Suprapubic skin (tissue), 4 donors: ENCODE measurements at regions not wholly inside any gene's neighbourhood (a gene's known extent, or its start where the extent isn't known, plus 50 kb on each side); places are given as distances from the start of the nearest gene placed in this dataset.

ENCODE experiments used
- DNase-seq, 2 donors: peaks; one replicate each; pipeline ENCODE4 v3.0.0-alpha.2; 2019; ENCODE audit warnings: low spot score in 2 of 2
- H3K27ac ChIP-seq: fragments of 200-600 bp; sonication (generic); one replicate; pipeline ENCODE4 v1.5.1; 2019
- H3K27me3 ChIP-seq: fragments of 200-600 bp; sonication (generic); one replicate; pipeline ENCODE4 v1.5.1; 2019
- H3K36me3 ChIP-seq: fragments of 200-600 bp; sonication (generic); one replicate; pipeline ENCODE4 v1.5.1; 2019
- H3K4me1 ChIP-seq: fragments of 200-600 bp; sonication (generic); one replicate; pipeline ENCODE4 v1.5.1; 2019
- H3K4me3 ChIP-seq: fragments of 200-600 bp; sonication (generic); one replicate; pipeline ENCODE4 v1.5.1; 2019; ENCODE audit warnings: mild to moderate bottlenecking
- H3K9me3 ChIP-seq: fragments of 200-600 bp; sonication (generic); one replicate; pipeline ENCODE4 v1.5.1; 2019
- CTCF ChIP-seq, 2 donors: fragments of 200-600 bp in 1 of 2; fragments of 450-650 bp in 1 of 2; sonication (generic) in 1 of 2; IDR thresholded peaks; one replicate each; pipeline ENCODE4 v1.5.1; 2016 to 2019; ENCODE audit warnings: antibody characterized with exemption in 2 of 2, mild to moderate bottlenecking in 1 of 2, moderate library complexity in 1 of 2
- EP300 ChIP-seq: sonication (generic); formaldehyde crosslinking; IDR thresholded peaks from one replicate; pipeline ENCODE4 v1.6.1; 2017; ENCODE audit warnings: antibody characterized with exemption
- POLR2A ChIP-seq, 2 donors: fragments of 450-650 bp; IDR thresholded peaks; one replicate each; pipeline ENCODE4 v1.6.1; 2017; ENCODE audit warnings: antibody characterized with exemption in 2 of 2, mild to moderate bottlenecking in 2 of 2, moderate library complexity in 2 of 2
- POLR2AphosphoS5 ChIP-seq, 3 donors: sonication (generic); formaldehyde crosslinking; IDR thresholded peaks; one replicate each; pipeline ENCODE4 v1.6.1; 2017; ENCODE audit warnings: antibody characterized with exemption in 3 of 3
- WGBS: methylation state at CpG from one replicate; pipeline ENCODE4 v1.1.5; 2018; 5-methylcytosine and 5-hydroxymethylcytosine counted together

- H3K4me3 ChIP-seq, result no peak overlapping the region
- WGBS, result 81% methylated on average over 2 of the region's 2 CpGs
- TF ChIP-seq EP300 (no peak), POLR2AphosphoS5 (IDR thresholded peaks at IDR 0.05) (no peak)
- H3K9me3 ChIP-seq, result no peaks in the 10 kb centered on the region
- no peak for DNase-seq
- H3K27me3 ChIP-seq, result no peaks in the 10 kb centered on the region
- H3K4me1 ChIP-seq, result no peaks in the 10 kb centered on the region
- no peaks in the 10 kb centered on the region for H3K36me3 ChIP-seq
- no peak overlapping the region for H3K27ac ChIP-seq
These were observed 393.0 kb downstream of the TMEM167A start for GRCh38 chr5:82684165-82684564.

- Histone ChIP-seq H3K36me3 (no peaks in the 10 kb centered on the region), H3K27me3 (no peaks in the 10 kb centered on the region), H3K4me3 (no peak overlapping the region), H3K27ac (no peak overlapping the region), H3K9me3 (no peaks in the 10 kb centered on the region), H3K4me1 (no peaks in the 10 kb centered on the region)
- 49% methylated on average over 4 of the region's 4 CpGs for WGBS
- TF ChIP-seq EP300, result no peak
- TF ChIP-seq CTCF (IDR thresholded peaks at IDR 0.05), result no peak
- no peak for DNase-seq
These were observed 397.5 kb downstream of the TMEM167A start for GRCh38 chr5:82679660-82680059.

- no peak for DNase-seq
- 83% methylated on average over 4 of the region's 4 CpGs for WGBS
These were observed 398.5 kb upstream of the RPS23 start for GRCh38 chr5:82676661-82677060.

GRCh38 chr5:82674671-82675070, 396.5 kb upstream of the RPS23 start:
- Histone ChIP-seq H3K4me3 (no peak overlapping the region), H3K9me3 (no peaks in the 10 kb centered on the region), H3K27ac (no peak overlapping the region), H3K4me1 (no peaks in the 10 kb centered on the region), H3K27me3 (no peaks in the 10 kb centered on the region), H3K36me3 (no peaks in the 10 kb centered on the region)
- 93% methylated on average over 1 of the region's 1 CpG for WGBS
- TF ChIP-seq EP300, result no peak
- TF ChIP-seq POLR2AphosphoS5 (IDR thresholded peaks at IDR 0.05), result no peak
- TF ChIP-seq POLR2A (IDR thresholded peaks at IDR 0.05), result no peak
- no peak for TF ChIP-seq CTCF (IDR thresholded peaks at IDR 0.05)
- DNase-seq, result no peak

More at GRCh38 chr5:82676661-82677060, 398.5 kb upstream of the RPS23 start:
- Histone ChIP-seq H3K36me3 (no peaks in the 10 kb centered on the region), H3K27me3 (no peaks in the 10 kb centered on the region), H3K9me3 (no peaks in the 10 kb centered on the region), H3K27ac (no peak overlapping the region), H3K4me3 (no peak overlapping the region), H3K4me1 (no peaks in the 10 kb centered on the region)
- no peak for TF ChIP-seq CTCF (IDR thresholded peaks at IDR 0.05)
- TF ChIP-seq POLR2AphosphoS5 (IDR thresholded peaks at IDR 0.05), result no peak
- TF ChIP-seq POLR2A (IDR thresholded peaks at IDR 0.05), result no peak
- no peak for TF ChIP-seq EP300

GRCh38 chr5:82673057-82673809, 395.1 kb upstream of the RPS23 start:
- Histone ChIP-seq H3K4me3 (no peak overlapping the region), H3K27me3 (no peaks in the 10 kb centered on the region), H3K36me3 (no peaks in the 10 kb centered on the region), H3K9me3 (no peaks in the 10 kb centered on the region), H3K4me1 (peaks cover 6% of the 10 kb centered on the region), H3K27ac (no peak overlapping the region)
- 76% methylated on average over 6 of the region's 6 CpGs for whole genome bisulfite sequencing
- DNase-seq, result no peak
- no peak for TF ChIP-seq EP300
- no peak for TF ChIP-seq POLR2A (IDR thresholded peaks at IDR 0.05)
- no peak for TF ChIP-seq POLR2AphosphoS5 (IDR thresholded peaks at IDR 0.05)
- TF ChIP-seq CTCF (IDR thresholded peaks at IDR 0.05), result no peak

GRCh38 chr5:82670692-82671091, 392.5 kb upstream of the RPS23 start:
- H3K27me3 ChIP-seq, result no peaks in the 10 kb centered on the region
- no peak overlapping the region for H3K27ac ChIP-seq
- H3K36me3 ChIP-seq, result no peaks in the 10 kb centered on the region
- peaks cover 6% of the 10 kb centered on the region for H3K4me1 ChIP-seq
- 64% methylated on average over 3 of the region's 3 CpGs for WGBS
- no peak overlapping the region for H3K4me3 ChIP-seq
- no peaks in the 10 kb centered on the region for H3K9me3 ChIP-seq
- no peak for TF ChIP-seq POLR2A (IDR thresholded peaks at IDR 0.05)
- no peak for TF ChIP-seq POLR2AphosphoS5 (IDR thresholded peaks at IDR 0.05)
- TF ChIP-seq CTCF (IDR thresholded peaks at IDR 0.05), result no peak
- no peak for TF ChIP-seq EP300
- no peak for DNase-seq
